CD4-positive, alpha-beta T cell treated with Interleukin-6 for 4 hours (primary cell): ENCODE measurements at regions not wholly inside any gene's neighbourhood (a gene's known extent, or its start where the extent isn't known, plus 50 kb on each side); places are given as distances from the start of the nearest gene placed in this dataset.
"Not testable (repeated sequence)": the region's sequence is repeated elsewhere in the genome, so short reads cannot be mapped to it uniquely, and the experiment has no call there.

ENCODE experiments used
- DNase-seq: peaks from one replicate; pipeline ENCODE4 v3.0.0-alpha.2; 2020; ENCODE audit warnings: mixed read lengths

GRCh38 chr14:35932136-35932535 lies 106.0 kb downstream of the BRMS1L start:
- DNase-seq = no peak

GRCh38 chr14:35931346-35931745 lies 105.2 kb downstream of the BRMS1L start:
- DNase-seq = no peak

- DNase-seq = no peak
Measured at GRCh38 chr14:35929186-35929585, 103.0 kb downstream of the BRMS1L start.

- DNase-seq = no peak
Measured at GRCh38 chr14:35927727-35928126, 101.6 kb downstream of the BRMS1L start.

GRCh38 chr14:35925319-35925718 lies 99.2 kb downstream of the BRMS1L start:
- DNase-seq = no peak

GRCh38 chr14:35922590-35922989 lies 96.5 kb downstream of the BRMS1L start:
- DNase-seq = not testable (repeated sequence)

DNA sequence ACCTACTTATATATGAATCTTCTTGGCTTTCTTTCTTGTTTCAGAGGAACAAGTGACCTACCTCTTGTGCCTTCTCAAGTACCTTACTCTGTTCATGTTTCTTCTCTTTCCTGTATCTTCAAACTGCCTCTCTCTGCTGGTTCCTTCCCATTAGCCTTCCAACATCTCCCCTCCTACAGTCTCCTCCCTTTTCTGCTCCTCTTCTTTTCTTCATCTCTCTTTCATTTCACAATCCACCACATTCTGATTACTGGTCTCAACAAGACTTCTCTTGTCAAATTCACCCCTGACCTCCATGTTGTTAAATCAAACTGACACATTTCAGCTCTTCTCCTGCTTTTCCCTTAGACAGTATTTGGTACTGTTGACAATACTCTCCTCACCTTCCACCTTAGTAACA lies 95.6 kb downstream of the BRMS1L start:
- DNase-seq = no peak
